ENCODE measurements at regions not wholly inside any gene's neighbourhood (a gene's known extent, or its start where the extent isn't known, plus 50 kb on each side); places are given as distances from the start of the nearest gene placed in this dataset.

GRCh38 chr2:60051991-60052390 lies 501.5 kb downstream of the BCL11A start:
- Histone ChIP-seq H3K4me1 (ENCODE audit: low read depth) (peaks cover 5% of the 10 kb centered on the region), H3K4me3 (no peak overlapping the region)
- no peak for TF ChIP-seq CTCF (IDR thresholded peaks at IDR 0.05; ENCODE audit: low read depth, low read length)

GRCh38 chr2:60047944-60048525 lies 505.4 kb downstream of the BCL11A start:
- Histone ChIP-seq H3K27me3 (no peaks in the 10 kb centered on the region), H3K4me3 (no peak overlapping the region), H3K4me1 (ENCODE audit: low read depth) (peaks cover 5% of the 10 kb centered on the region), H3K36me3 (no peaks in the 10 kb centered on the region), H3K27ac (no peak overlapping the region), H3K9me3 (ENCODE audit: low read depth) (no peaks in the 10 kb centered on the region)
- DNase-seq (ENCODE audit: low read depth in 1 of 2, low spot score in 1 of 2): no peak
- TF ChIP-seq CTCF (IDR thresholded peaks at IDR 0.05; ENCODE audit: low read depth, low read length): no peak

More at GRCh38 chr2:60051991-60052390, 501.5 kb downstream of the BCL11A start:
- Histone ChIP-seq H3K27ac (no peak overlapping the region), H3K9me3 (ENCODE audit: low read depth) (no peaks in the 10 kb centered on the region), H3K27me3 (no peaks in the 10 kb centered on the region), H3K36me3 (no peaks in the 10 kb centered on the region)
- DNase-seq (ENCODE audit: low read depth in 1 of 2, low spot score in 1 of 2): no peak

- no peak for DNase-seq (ENCODE audit: low read depth in 1 of 2, low spot score in 1 of 2)
- no peak overlapping the region for H3K27ac ChIP-seq
- no peaks in the 10 kb centered on the region for H3K9me3 ChIP-seq (ENCODE audit: low read depth)
- no peaks in the 10 kb centered on the region for H3K27me3 ChIP-seq
- TF ChIP-seq CTCF (IDR thresholded peaks at IDR 0.05; ENCODE audit: low read depth, low read length): no peak
- H3K4me3 ChIP-seq: no peak overlapping the region
- H3K4me1 ChIP-seq (ENCODE audit: low read depth): peaks cover 5% of the 10 kb centered on the region
- no peaks in the 10 kb centered on the region for H3K36me3 ChIP-seq
Observed at GRCh38 chr2:60047347-60047746, 506.1 kb downstream of the BCL11A start.

GRCh38 chr2:60046529-60046928 lies 506.9 kb downstream of the BCL11A start:
- TF ChIP-seq CTCF (IDR thresholded peaks at IDR 0.05; ENCODE audit: low read depth, low read length): no peak
- no peak for DNase-seq (ENCODE audit: low read depth in 1 of 2, low spot score in 1 of 2)
- Histone ChIP-seq H3K36me3 (no peaks in the 10 kb centered on the region), H3K9me3 (ENCODE audit: low read depth) (no peaks in the 10 kb centered on the region), H3K4me1 (ENCODE audit: low read depth) (peaks cover 5% of the 10 kb centered on the region), H3K27me3 (no peaks in the 10 kb centered on the region), H3K27ac (no peak overlapping the region), H3K4me3 (no peak overlapping the region)

- DNase-seq (ENCODE audit: low read depth in 1 of 2, low spot score in 1 of 2): no peak
Observed at GRCh38 chr2:60045456-60045855, 508.0 kb downstream of the BCL11A start.

More at GRCh38 chr2:60045456-60045855, 508.0 kb downstream of the BCL11A start:
- Histone ChIP-seq H3K4me3 (no peak overlapping the region), H3K9me3 (ENCODE audit: low read depth) (no peaks in the 10 kb centered on the region), H3K36me3 (no peaks in the 10 kb centered on the region), H3K27me3 (no peaks in the 10 kb centered on the region), H3K27ac (no peak overlapping the region), H3K4me1 (ENCODE audit: low read depth) (peaks cover 5% of the 10 kb centered on the region)
- TF ChIP-seq CTCF (IDR thresholded peaks at IDR 0.05; ENCODE audit: low read depth, low read length): no peak
